Kidney epithelial cell (primary cell): ENCODE measurements at regions not wholly inside any gene's neighbourhood (a gene's known extent, or its start where the extent isn't known, plus 50 kb on each side); places are given as distances from the start of the nearest gene placed in this dataset.
A peak's percentile ranks its signal among the peaks of the same experiment; 100 is the strongest.

ENCODE experiments used
- DNase-seq: peaks from one replicate; pipeline ENCODE4 v3.0.0-alpha.2; 2010; ENCODE audit warnings: low read depth
- H3K27me3 ChIP-seq: 2 replicates; pipeline ENCODE4 v1.6.0; 2011; ENCODE audit warnings: low read length; ENCODE audit not compliant: control insufficient read depth, insufficient read depth
- H3K36me3 ChIP-seq: 2 replicates; pipeline ENCODE4 v1.5.1; 2011; ENCODE audit warnings: low read length; ENCODE audit not compliant: control insufficient read depth, insufficient read depth
- H3K4me3 ChIP-seq: 2 replicates; pipeline ENCODE4 v1.5.1; 2011; ENCODE audit warnings: low read depth, mild to moderate bottlenecking, control low read depth, low read length
- CTCF ChIP-seq: IDR thresholded peaks from 2 replicates; pipeline ENCODE4 v1.5.1; 2011; ENCODE audit warnings: mild to moderate bottlenecking, moderate library complexity, low read length, control low read depth, inconsistent platforms; ENCODE audit not compliant: insufficient read depth, poor library complexity, severe bottlenecking

GRCh38 chr4:180636696-180637404 lies 1606.4 kb upstream of the TENM3 start:
- no peak for TF ChIP-seq CTCF
- H3K36me3 ChIP-seq = no peaks in the 10 kb centered on the region
- peak; percentile 56 for DNase-seq

GRCh38 chr4:180637616-180638015 lies 1605.6 kb upstream of the TENM3 start:
- no peak for DNase-seq

More at GRCh38 chr4:180636696-180637404, 1606.4 kb upstream of the TENM3 start:
- Histone ChIP-seq H3K4me3 (no peak overlapping the region), H3K27me3 (no peaks in the 10 kb centered on the region)

GRCh38 chr4:180640193-180640592 lies 1603.0 kb upstream of the TENM3 start:
- no peak for TF ChIP-seq CTCF
- Histone ChIP-seq H3K27me3 (no peaks in the 10 kb centered on the region), H3K4me3 (no peak overlapping the region), H3K36me3 (no peaks in the 10 kb centered on the region)
- no peak for DNase-seq

More at GRCh38 chr4:180637616-180638015, 1605.6 kb upstream of the TENM3 start:
- no peaks in the 10 kb centered on the region for H3K36me3 ChIP-seq
- TF ChIP-seq CTCF = no peak
- no peaks in the 10 kb centered on the region for H3K27me3 ChIP-seq
- H3K4me3 ChIP-seq = no peak overlapping the region

- H3K27me3 ChIP-seq = no peaks in the 10 kb centered on the region
- DNase-seq = no peak
- no peak for TF ChIP-seq CTCF
- H3K4me3 ChIP-seq = no peak overlapping the region
- H3K36me3 ChIP-seq = no peaks in the 10 kb centered on the region
Observed at GRCh38 chr4:180641495-180641894, 1601.7 kb upstream of the TENM3 start.

GRCh38 chr4:180642732-180643131 lies 1600.5 kb upstream of the TENM3 start:
- H3K36me3 ChIP-seq = no peaks in the 10 kb centered on the region
- TF ChIP-seq CTCF = no peak
- H3K27me3 ChIP-seq = no peaks in the 10 kb centered on the region
- DNase-seq = no peak
- no peak overlapping the region for H3K4me3 ChIP-seq

GRCh38 chr4:180650273-180650672 lies 1592.9 kb upstream of the TENM3 start:
- DNase-seq = no peak
- Histone ChIP-seq H3K27me3 (no peaks in the 10 kb centered on the region), H3K36me3 (no peaks in the 10 kb centered on the region), H3K4me3 (no peak overlapping the region)
- no peak for TF ChIP-seq CTCF
